GM18511 (cell line): ENCODE measurements at regions not wholly inside any gene's neighbourhood (a gene's known extent, or its start where the extent isn't known, plus 50 kb on each side); places are given as distances from the start of the nearest gene placed in this dataset.
"Not testable (repeated sequence)": the region's sequence is repeated elsewhere in the genome, so short reads cannot be mapped to it uniquely, and the experiment has no call there.

Experiments
- ATAC-seq: cut with Tn5 transposase; IDR thresholded peaks from one replicate; pipeline ENCODE4 v1.9.1; 2021; ENCODE audit warnings: mild to moderate bottlenecking, moderate library complexity; ENCODE audit not compliant: unreplicated experiment

- no peak for ATAC-seq
Observed at GRCh38 chr1:173341971-173342370, 134.8 kb upstream of the TNFSF4 start.

DNA sequence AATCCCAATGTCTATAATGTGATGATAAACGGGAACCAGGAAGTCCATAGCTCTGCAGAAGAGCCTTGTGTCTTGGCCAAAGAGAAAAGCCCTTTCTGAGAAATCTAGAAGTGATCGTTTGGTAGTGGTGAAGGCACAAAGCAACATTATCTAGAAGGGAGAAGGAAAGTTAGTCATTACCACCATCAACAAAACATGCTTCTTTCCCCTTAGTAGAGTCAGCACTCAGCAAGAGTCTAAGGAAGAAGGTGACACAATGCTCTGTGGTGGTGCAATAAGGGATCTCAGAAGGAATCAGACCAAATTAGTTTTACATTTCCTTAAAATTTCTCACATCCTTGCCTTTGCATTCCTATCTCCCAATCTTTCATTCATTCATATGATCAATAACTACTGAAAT is 134.4 kb upstream of the PRDX6 start:
- no peak for ATAC-seq

- ATAC-seq, result no peak
Observed at GRCh38 chr1:173344034-173344743, 132.9 kb upstream of the PRDX6 start.

DNA sequence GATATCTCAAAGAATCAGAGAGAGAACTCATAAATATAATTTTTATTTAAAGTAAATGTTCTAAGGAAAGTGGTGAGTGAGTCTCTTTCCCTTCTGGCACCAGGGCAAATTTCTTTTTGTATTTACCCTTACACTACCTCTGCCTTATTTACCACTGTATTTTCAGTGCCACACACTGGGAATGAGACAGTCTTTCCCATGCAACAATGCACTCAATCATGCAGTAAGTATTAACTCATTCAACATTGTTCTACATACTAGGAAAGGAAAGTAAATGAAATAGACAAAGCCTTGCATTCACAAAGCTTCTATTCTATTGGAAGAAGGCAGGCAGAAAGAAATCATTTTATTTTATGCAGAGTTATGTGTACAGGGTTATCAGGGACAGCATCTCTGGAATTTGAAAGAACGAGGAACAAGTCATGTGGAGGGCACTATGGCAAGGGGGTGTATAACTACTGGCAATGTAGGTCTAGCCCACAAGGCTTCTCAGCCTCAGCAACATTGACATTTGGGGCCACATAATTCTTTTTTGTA is 129.8 kb upstream of the PRDX6 start:
- ATAC-seq, result no peak

DNA sequence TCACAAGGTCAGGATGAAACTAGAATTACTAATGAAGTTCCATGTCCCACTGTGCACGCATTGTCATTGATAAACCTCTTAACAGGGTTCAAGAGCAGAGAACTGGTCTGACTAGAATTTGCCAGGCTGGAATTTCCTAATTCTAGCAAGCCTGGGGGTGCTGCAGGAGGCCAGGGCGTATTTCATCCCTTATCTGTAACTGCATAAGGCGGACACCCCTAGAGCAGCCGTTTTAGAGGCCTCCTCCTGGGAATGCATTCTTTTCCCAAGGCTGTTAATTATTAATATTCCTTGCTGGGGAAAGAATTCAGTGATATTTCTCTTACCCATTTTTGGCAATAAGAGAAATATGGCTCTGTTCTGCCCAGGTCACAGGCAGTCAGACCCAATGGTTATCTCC is 124.5 kb upstream of the PRDX6 start:
- ATAC-seq, result not testable (repeated sequence)

- ATAC-seq, result no peak
Observed at GRCh38 chr1:173353350-173353749, 123.8 kb upstream of the PRDX6 start.

- no peak for ATAC-seq
Observed at GRCh38 chr1:173354937-173355280, 122.2 kb upstream of the PRDX6 start.

DNA sequence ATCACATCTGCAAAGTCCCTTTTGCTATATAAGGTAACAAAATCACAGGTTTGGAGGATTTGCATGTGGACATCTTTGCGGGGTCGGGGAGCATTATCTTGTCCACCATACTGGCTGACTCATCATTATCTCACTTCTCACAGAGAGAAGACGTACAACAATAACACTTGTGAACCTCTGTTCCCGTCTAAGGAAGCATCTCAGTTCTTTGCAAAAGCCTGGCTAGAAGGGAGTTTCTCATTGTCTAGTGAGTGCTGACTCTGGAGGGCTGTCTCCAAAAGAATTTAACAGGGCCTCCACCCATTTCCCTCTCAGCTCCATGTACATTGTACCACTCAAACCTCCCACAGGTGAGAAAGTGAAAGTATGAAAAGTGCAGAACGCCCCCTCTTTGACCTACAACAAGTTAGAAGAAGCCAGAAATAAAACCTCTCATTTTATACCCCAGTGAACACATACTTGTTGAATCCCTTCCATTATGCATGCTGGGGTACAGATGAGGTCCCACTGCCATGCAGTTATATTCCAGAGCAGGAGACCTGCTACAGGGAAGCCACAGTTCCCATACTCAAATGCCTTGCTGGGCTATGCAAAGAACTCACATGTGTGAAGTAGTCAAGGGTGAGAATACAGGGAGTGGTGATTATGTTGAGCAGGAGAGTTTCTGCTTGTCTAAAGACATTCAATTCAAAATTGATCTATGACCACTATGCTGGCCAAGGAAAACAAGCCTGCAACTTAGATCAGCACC is 121.7 kb upstream of the PRDX6 start:
- ATAC-seq, result peak; percentile 72

DNA sequence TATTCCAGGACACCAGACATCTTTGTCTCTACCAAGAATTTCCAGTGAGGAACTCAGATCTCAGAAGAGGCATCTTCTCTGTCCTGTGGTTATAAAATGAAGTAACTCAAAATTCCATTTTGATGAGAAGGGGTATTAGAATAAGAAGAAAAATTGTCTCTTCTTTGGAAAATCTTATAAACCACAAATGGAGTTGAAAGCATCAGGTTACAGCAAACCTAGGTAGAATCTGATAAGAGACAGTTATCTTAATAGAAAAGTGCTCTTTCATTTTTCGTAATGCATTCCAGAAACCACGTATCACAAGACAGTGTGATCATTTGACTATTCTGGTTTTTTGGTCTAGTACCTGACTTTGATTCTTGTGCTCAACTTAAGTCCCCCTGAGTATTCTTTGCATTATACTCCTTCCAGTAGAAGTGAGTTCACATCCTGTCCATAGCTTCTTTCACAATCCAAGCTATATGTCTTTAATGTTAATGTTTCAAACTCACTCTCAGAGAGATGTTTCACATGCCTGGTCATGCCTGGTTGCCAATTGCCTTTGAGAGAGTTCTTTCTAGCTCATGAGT is 120.9 kb upstream of the PRDX6 start:
- no peak for ATAC-seq

- no peak for ATAC-seq
Observed at GRCh38 chr1:173360487-173361063, 116.6 kb upstream of the PRDX6 start.

DNA sequence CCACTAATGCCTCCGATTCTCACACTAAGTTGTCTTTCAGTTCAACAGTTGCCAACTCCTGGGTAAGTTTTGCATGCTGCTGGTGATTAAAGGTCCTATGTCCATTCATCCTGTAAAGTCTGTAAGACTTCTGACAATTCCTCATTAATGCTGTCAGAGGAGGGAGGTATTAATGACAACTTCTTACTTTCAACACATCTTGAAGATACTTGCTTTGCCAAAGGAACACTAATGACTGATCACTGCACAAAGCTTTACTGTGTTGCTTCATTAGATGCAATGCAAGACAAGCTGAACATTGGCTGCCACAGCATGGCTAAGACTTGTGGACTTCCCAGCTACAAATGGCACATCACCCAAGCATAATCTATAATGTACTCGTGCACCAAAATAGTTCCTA is 114.6 kb upstream of the PRDX6 start:
- ATAC-seq, result no peak

DNA sequence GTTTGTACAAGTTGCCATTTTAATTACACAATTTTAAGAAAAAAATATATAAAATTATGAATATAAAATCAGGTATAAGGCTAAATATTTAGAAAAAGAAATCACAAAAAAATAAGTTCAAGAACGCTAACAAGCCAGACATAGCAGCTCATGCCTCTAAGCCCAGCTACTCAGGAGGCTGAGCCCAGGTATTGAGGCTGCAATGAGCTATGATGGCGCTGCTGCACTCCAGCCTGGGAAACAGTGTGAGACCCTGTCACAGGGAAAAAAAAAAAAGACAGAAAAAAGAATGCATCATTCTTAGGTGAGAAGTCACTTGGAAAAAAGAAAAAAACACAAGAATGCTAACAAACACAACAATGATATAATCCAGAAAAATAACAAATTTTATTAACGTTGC is 112.3 kb upstream of the PRDX6 start:
- ATAC-seq, result no peak

DNA sequence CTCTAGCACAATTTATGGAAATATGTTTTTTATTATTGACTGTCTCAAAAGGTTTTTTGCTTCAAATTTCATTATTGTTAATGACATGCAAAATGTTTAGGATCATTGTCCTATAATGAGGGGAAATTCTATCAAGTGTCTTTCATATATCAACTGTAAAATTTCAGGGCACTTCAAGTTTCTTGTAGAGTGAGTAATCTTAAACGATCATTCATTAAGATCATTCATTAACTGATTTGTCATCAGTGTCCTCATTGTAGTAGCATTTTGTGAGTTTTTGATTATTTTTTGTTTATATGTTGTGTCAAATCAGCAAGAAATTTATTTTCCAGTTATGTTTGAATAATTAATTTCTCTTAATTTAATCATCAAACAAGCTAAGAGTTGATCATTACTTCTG is 111.8 kb upstream of the PRDX6 start:
- no peak for ATAC-seq

- ATAC-seq, result no peak
Observed at GRCh38 chr1:173367136-173367535, 110.0 kb upstream of the PRDX6 start.

DNA sequence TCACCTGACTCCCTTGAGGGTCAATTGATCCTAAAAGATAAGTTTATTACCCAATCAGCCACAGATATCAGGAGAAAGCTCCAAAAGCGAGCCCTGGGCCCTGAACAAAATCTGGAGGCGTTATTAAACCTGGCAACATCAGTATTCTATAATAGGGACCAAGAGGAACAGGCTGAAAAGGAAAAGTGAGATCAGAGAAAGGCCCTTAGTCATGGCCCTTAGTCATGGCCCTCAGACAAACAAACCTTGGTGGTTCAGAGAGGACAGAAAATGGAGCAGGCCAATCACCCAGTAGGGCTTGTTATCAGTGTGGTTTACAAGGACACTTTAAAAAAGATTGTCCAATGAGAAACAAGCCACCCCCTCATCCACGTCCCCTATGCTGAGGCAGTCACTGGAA is 106.5 kb upstream of the PRDX6 start:
- ATAC-seq, result not testable (repeated sequence)

GRCh38 chr1:173376065-173376464 is 101.1 kb upstream of the PRDX6 start:
- not testable (repeated sequence) for ATAC-seq

GRCh38 chr1:173377266-173377665 is 99.9 kb upstream of the PRDX6 start:
- no peak for ATAC-seq

- no peak for ATAC-seq
Observed at GRCh38 chr1:173383351-173383750, 93.8 kb upstream of the PRDX6 start.

DNA sequence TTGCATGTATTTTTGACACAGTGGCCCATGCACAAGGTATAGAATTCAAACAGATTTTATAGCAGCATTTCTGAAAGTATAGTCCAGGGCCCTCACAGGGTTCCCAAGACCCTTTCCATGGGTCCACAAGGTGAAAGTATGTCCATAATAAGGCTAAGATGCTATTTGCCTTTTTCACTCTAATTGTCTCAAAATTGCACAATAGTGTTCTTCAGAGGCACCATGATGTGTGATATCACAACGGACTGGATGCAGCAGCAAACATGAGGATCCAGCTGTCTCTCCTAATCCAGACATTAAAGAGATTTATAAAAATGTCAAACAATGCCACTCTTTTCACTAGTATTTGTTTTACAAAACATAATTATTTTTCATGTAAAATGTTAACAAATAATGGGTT is 88.8 kb upstream of the PRDX6 start:
- no peak for ATAC-seq

- ATAC-seq, result no peak
Observed at GRCh38 chr1:173392895-173393658, 84.1 kb upstream of the PRDX6 start.

DNA sequence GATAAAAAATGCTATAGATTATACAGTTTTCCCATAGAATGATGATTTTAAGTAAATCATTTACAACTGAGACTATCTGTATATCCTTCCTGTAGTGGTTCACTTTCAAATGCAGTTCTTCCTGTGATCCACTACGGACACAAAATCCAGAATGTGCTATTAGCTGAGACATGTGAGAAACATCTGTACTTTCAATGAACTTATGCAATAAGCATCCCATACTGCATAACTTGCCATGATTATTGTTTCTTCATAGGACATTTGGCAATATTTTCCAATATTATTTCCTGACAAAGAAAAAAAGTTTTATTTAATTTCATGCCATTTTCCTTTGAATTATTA is 83.5 kb upstream of the PRDX6 start:
- ATAC-seq, result no peak
